B cell (primary cell): ENCODE measurements at regions not wholly inside any gene's neighbourhood (a gene's known extent, or its start where the extent isn't known, plus 50 kb on each side); places are given as distances from the start of the nearest gene placed in this dataset.

Source experiments
- ATAC-seq: fragments of 200-7000 bp; cut with Tn5 transposase; one replicate; pipeline ENCODE4 v1.10.0; 2021; ENCODE audit warnings: low read depth, mild to moderate bottlenecking, moderate number of reproducible peaks, moderate library complexity
- CTCF ChIA-PET: fragments of 350-600 bp; sonication (Branson Sonifier 250); formaldehyde crosslinking; loops from one replicate; lab custom pipeline; 2021; ENCODE audit warnings: antibody characterized with exemption, inconsistent platforms; lab: Charles Lee
- POLR2A ChIA-PET: fragments of 350-600 bp; sonication (Branson Sonifier 250); formaldehyde crosslinking; loops from one replicate; lab custom pipeline; 2021; ENCODE audit warnings: antibody characterized with exemption; lab: Charles Lee
- DNase-seq: peaks from one replicate; pipeline ENCODE4 v3.0.0; 2013
- H2AFZ ChIP-seq: 2 replicates; pipeline ENCODE4 v1.6.1; 2012; ENCODE audit warnings: mild to moderate bottlenecking, low read depth, low read length; ENCODE audit not compliant: insufficient read depth, poor library complexity, severe bottlenecking
- H3K27ac ChIP-seq, 2 donors: 1 replicate in 1 of 2; 2 replicates in 1 of 2; pipeline ENCODE4 v1.5.1; 2012 to 2013; ENCODE audit warnings: low read length in 2 of 2, mild to moderate bottlenecking in 2 of 2, moderate library complexity in 1 of 2
- H3K27me3 ChIP-seq, 4 experiments: fragments of 200-600 bp in 1 of 4; sonication (generic) in 1 of 4; replicated peaks in 1 of 4; 1 replicate in 2 of 4; 2 replicates in 2 of 4; pipeline versions ENCODE4 v1.6.1 to v1.7.0; 2013 to 2016; ENCODE audit warnings: low read length in 3 of 4, mild to moderate bottlenecking in 2 of 4, mixed read lengths in 1 of 4, moderate library complexity in 1 of 4; ENCODE audit not compliant: insufficient read depth in 4 of 4, control insufficient read depth in 3 of 4; ENCODE audit errors: control extremely low read depth in 1 of 4
- H3K36me3 ChIP-seq, 2 experiments: replicated peaks in 1 of 2; 1 replicate in 1 of 2; 2 replicates in 1 of 2; pipeline versions ENCODE4 v1.6.1 to v1.7.1; 2013; ENCODE audit warnings: low read length in 1 of 2; ENCODE audit not compliant: insufficient read depth in 2 of 2, control insufficient read depth in 1 of 2; ENCODE audit errors: control extremely low read depth in 1 of 2, extremely low read depth in 1 of 2
- H3K4me1 ChIP-seq, 2 donors: fragments of 200-600 bp in 1 of 2; sonication (generic) in 1 of 2; 1 replicate in 1 of 2; 2 replicates in 1 of 2; pipeline versions ENCODE4 v1.5.1 to v1.6.1; 2013 to 2017; ENCODE audit warnings: low read length in 2 of 2; ENCODE audit not compliant: control insufficient read depth in 2 of 2, insufficient read depth in 2 of 2
- H3K4me2 ChIP-seq: replicated peaks from 2 replicates; pipeline ENCODE3; 2012; ENCODE audit warnings: mild to moderate bottlenecking, low read depth, low read length; ENCODE audit not compliant: poor library complexity, severe bottlenecking
- H3K4me3 ChIP-seq, 5 experiments: fragments of 200-600 bp in 1 of 5; sonication (generic) in 1 of 5; 1 replicate in 3 of 5; 2 replicates in 2 of 5; pipeline versions ENCODE4 v1.5.1 to v1.7.0; 2011 to 2016; ENCODE audit warnings: low read length in 4 of 5, mild to moderate bottlenecking in 4 of 5, low read depth in 2 of 5, control low read depth in 1 of 5, moderate library complexity in 1 of 5; ENCODE audit not compliant: insufficient read depth in 1 of 5; ENCODE audit errors: control extremely low read depth in 1 of 5, extremely low read depth in 1 of 5
- H3K79me2 ChIP-seq: fragments of 200-600 bp; sonication (generic); one replicate; pipeline ENCODE4 v1.6.0; 2016; ENCODE audit warnings: low read length; ENCODE audit not compliant: control insufficient read depth, insufficient read depth
- H3K9ac ChIP-seq: fragments of 200-600 bp; sonication (generic); 2 replicates; pipeline ENCODE4 v1.6.1; 2017; ENCODE audit warnings: mild to moderate bottlenecking, low read length, moderate library complexity
- H3K9me3 ChIP-seq, 3 donors: one replicate each; pipeline versions ENCODE4 v1.6.1 to v1.7.1; 2013; ENCODE audit warnings: low read length in 2 of 3; ENCODE audit not compliant: control insufficient read depth in 2 of 3, insufficient read depth in 1 of 3; ENCODE audit errors: control extremely low read depth in 1 of 3
- H4K20me1 ChIP-seq: 2 replicates; pipeline ENCODE4 v1.6.0; 2012; ENCODE audit warnings: mild to moderate bottlenecking, low read length; ENCODE audit not compliant: insufficient read depth, control insufficient read depth, poor library complexity, severe bottlenecking
- H3K27ac Mint-ChIP-seq: one replicate; pipeline ENCODE4 v1.8.0; 2021; ENCODE audit warnings: mixed read lengths
- H3K27me3 Mint-ChIP-seq: one replicate; pipeline ENCODE4 v1.8.0; 2021; ENCODE audit warnings: mixed read lengths
- H3K4me1 Mint-ChIP-seq: one replicate; pipeline ENCODE4 v1.8.0; 2021; ENCODE audit warnings: mixed read lengths
- H3K4me3 Mint-ChIP-seq: one replicate; pipeline ENCODE4 v1.8.0; 2021; ENCODE audit warnings: mixed read lengths
- H3K9me3 Mint-ChIP-seq: one replicate; pipeline ENCODE4 v1.8.0; 2022; ENCODE audit warnings: mixed read lengths; ENCODE audit not compliant: insufficient read depth
- CTCF ChIP-seq: fragments of 200-600 bp; IDR thresholded peaks from one replicate; pipeline ENCODE4 v1.8.0; 2022; ENCODE audit warnings: antibody characterized with exemption, mild to moderate bottlenecking
- EZH2 ChIP-seq: IDR thresholded peaks from 2 replicates; pipeline ENCODE4 v1.6.1; 2012; ENCODE audit warnings: borderline replicate concordance, low read depth, mild to moderate bottlenecking, moderate library complexity, low read length; ENCODE audit not compliant: insufficient read depth, poor library complexity, severe bottlenecking
- WGBS: methylation state at CpG from one replicate; pipeline ENCODE4 v1.1.5; 2013; ENCODE audit warnings: missing lambda C conversion rate; ENCODE audit not compliant: insufficient coverage; 5-methylcytosine and 5-hydroxymethylcytosine counted together
- intact Hi-C: fragments of 100-400 bp; cut with micrococcal nuclease; formaldehyde crosslinking; loops from one replicate; pipeline ENCODE4 v1.10.0; 2022

- POLR2A ChIA-PET = no interaction called here
- WGBS = no CpG with 5 or more reads among the region's 1 CpG
These were observed 95.8 kb downstream of the PERP start for GRCh38 chr6:138011413-138011812.

GRCh38 chr6:138012682-138013081 lies 94.5 kb downstream of the PERP start:
- Histone ChIP-seq H3K36me3 (no peaks in the 10 kb centered on the region), H3K27ac (no peak overlapping the region), H4K20me1 (no peaks in the 10 kb centered on the region), H3K27me3 (peaks cover 0 to 2% (median 0%) of the 10 kb centered on the region in 4 experiments), H2AFZ (peak overlapping the region; percentile 27), H3K9me3 (no peaks in the 10 kb centered on the region), H3K4me2 (no peak overlapping the region), H3K79me2 (no peaks in the 10 kb centered on the region), H3K4me1 (no peaks in the 10 kb centered on the region), H3K9ac (no peak overlapping the region), H3K4me3 (no peak overlapping the region)
- DNase-seq = no peak
- intact Hi-C loops = no loop called here
- ChIA-PET CTCF (interaction anchor here (1.6 kb wide), 1 partner anchor 8 kb away, joined by 8 read pairs; no protein-coding TSS in a partner anchor), POLR2A (no interaction called here)
- Mint-ChIP-seq H3K27me3 (peaks cover 12% of the 10 kb centered on the region), H3K27ac (no peak overlapping the region), H3K4me3 (no peak overlapping the region), H3K9me3 (no peaks in the 10 kb centered on the region), H3K4me1 (no peaks in the 10 kb centered on the region)
- no peak for ATAC-seq
- TF ChIP-seq CTCF = no peak
- no peak for TF ChIP-seq EZH2
- whole genome bisulfite sequencing = 100% methylated on average over 1 of the region's 1 CpG

More at GRCh38 chr6:138011413-138011812, 95.8 kb downstream of the PERP start:
- Mint-ChIP-seq H3K9me3 (no peaks in the 10 kb centered on the region), H3K27ac (no peak overlapping the region), H3K4me3 (no peak overlapping the region), H3K27me3 (peaks cover 5% of the 10 kb centered on the region), H3K4me1 (no peaks in the 10 kb centered on the region)
- H3K27me3 ChIP-seq = peaks cover 0 to 2% (median 0%) of the 10 kb centered on the region in 4 experiments
- H3K4me2 ChIP-seq = no peak overlapping the region
- no peak overlapping the region for H3K4me3 ChIP-seq
- H3K27ac ChIP-seq = no peak overlapping the region
- no peaks in the 10 kb centered on the region for H3K79me2 ChIP-seq
- no peaks in the 10 kb centered on the region for H3K4me1 ChIP-seq
- DNase-seq (no peak), ATAC-seq (no peak)
- TF ChIP-seq EZH2 (no peak), CTCF (no peak)
- H3K9ac ChIP-seq = no peak overlapping the region
- no peaks in the 10 kb centered on the region for H4K20me1 ChIP-seq
- no peaks in the 10 kb centered on the region for H3K9me3 ChIP-seq
- CTCF ChIA-PET = no interaction called here
- no peaks in the 10 kb centered on the region for H3K36me3 ChIP-seq
- H2AFZ ChIP-seq = no peak overlapping the region
- intact Hi-C loops = no loop called here
